IPS DF 19.7 (cell line): ENCODE measurements at regions not wholly inside any gene's neighbourhood (a gene's known extent, or its start where the extent isn't known, plus 50 kb on each side); places are given as distances from the start of the nearest gene placed in this dataset.

ENCODE experiments used
- DNase-seq: peaks from one replicate; pipeline ENCODE4 v3.0.0-alpha.2; 2013; ENCODE audit warnings: low read depth, low spot score

DNA sequence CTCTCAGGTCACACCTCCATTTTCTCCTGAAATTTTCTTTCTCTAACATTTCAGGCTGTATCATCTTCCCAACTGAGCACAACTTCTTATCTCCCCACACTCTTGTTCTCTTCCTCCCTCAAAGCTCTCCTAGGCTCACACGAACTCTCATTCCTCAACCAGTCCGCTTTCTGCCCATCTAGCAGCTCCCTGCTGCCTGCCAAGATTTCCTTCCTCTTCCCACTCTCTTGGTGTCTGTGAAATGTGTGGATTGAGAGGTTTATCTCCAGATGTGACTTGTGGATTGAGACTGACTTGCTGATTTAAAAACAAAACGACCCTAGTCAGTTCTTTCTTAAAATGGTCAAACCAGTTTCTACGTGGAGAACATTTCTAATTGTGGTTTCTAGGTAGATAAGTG is 106.3 kb downstream of the MTNR1B start:
- DNase-seq: no peak

DNA sequence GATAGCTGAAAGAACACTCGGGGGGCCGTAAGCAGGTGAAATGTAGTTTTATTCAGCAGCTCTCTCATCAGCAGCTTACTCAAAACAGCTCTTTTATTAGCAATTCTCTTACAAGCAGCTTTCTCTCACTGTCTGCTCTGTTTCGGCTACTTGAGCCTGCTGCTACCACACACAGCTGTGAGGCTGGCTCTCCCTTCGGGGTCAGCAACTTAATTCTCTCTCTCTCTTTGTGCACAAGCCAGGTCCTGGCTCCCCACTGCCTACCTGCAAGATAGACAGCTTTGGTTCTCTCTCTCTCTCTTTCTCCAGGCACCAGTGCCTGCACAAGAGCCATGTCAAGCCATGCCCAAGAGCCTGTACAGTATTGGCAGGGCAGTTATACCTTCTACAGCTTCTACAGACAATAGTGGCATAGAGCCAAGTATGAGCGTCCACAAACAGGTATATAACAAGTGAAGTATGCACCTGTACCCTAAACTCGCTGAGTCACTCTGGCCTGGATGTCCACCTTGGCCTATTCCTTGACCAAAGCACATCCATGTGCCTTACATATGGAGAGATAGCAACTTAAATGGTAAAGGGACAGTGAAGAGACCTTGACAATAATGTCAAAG is 110.8 kb downstream of the MTNR1B start:
- DNase-seq: no peak

- DNase-seq: no peak
These were observed 112.2 kb downstream of the MTNR1B start for GRCh38 chr11:93081694-93082093.

GRCh38 chr11:93082900-93083299 is 113.4 kb downstream of the MTNR1B start:
- DNase-seq: no peak

DNA sequence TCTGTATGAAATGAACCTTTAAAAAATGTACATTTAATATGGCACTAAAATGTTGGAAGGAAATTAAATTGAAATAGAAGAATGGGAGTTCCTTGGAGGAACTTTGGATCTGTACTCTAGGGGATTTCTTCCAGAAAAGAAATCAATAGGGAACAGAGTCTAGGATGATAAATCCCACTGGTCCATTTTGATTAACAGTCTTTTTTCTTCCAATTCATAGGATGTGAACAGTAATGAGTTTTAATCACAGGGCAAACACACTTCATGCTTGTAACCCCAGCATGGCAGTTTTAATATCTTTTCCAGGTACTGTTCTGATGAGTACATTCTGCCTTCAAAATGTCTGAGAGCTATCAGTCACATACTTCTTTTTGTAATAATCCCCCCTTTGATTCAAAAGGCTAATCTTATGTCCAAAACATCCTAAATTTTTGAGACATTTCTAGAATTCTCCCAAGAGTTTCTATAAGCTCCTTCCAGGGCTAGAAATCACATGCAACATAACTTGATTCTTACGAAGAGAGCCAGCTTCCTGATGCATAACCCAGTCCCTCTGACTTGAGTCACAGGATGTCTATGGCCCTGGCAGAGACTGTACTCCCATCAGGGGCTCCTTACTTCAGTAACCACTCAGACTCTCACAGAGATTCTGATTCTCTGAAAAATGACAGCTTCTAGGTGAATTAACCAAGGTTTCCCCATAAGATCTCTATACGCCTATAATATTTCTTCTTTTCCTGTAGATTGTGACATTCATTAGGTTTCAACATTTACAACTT is 112.9 kb downstream of the SLC36A4 start:
- no peak for DNase-seq

- DNase-seq: peak; percentile 84
These were observed 108.2 kb downstream of the SLC36A4 start for GRCh38 chr11:93089474-93090102.
